Mesodermal cell (in vitro differentiated cells): ENCODE measurements at regions not wholly inside any gene's neighbourhood (a gene's known extent, or its start where the extent isn't known, plus 50 kb on each side); places are given as distances from the start of the nearest gene placed in this dataset.

ENCODE experiments used
- H3K27ac ChIP-seq: 2 replicates; pipeline ENCODE4 v1.7.0; 2013; ENCODE audit warnings: mild to moderate bottlenecking, low read depth, low read length, moderate library complexity; ENCODE audit not compliant: severe bottlenecking
- H3K36me3 ChIP-seq: 2 replicates; pipeline ENCODE4 v1.7.1; 2013; ENCODE audit warnings: mild to moderate bottlenecking, low read length, moderate library complexity; ENCODE audit not compliant: control insufficient read depth, insufficient read depth
- H3K4me1 ChIP-seq: one replicate; pipeline ENCODE4 v1.7.1; 2013; ENCODE audit warnings: mild to moderate bottlenecking, low read length; ENCODE audit not compliant: insufficient read depth, control insufficient read depth, poor library complexity, severe bottlenecking
- H3K4me3 ChIP-seq: 2 replicates; pipeline ENCODE4 v1.7.0; 2013; ENCODE audit warnings: low read length, control low read depth, mild to moderate bottlenecking; ENCODE audit not compliant: insufficient read depth, poor library complexity, severe bottlenecking; ENCODE audit errors: extremely low read depth
- H3K9me3 ChIP-seq: 2 replicates; pipeline ENCODE4 v1.7.1; 2013; ENCODE audit warnings: mild to moderate bottlenecking, low read length, moderate library complexity; ENCODE audit not compliant: control insufficient read depth
- WGBS, 2 experiments: methylation state at CpG; one replicate each; pipeline ENCODE4 v1.1.5; 2013; ENCODE audit warnings: missing lambda C conversion rate in 2 of 2; ENCODE audit not compliant: insufficient coverage in 2 of 2; 5-methylcytosine and 5-hydroxymethylcytosine counted together

- Histone ChIP-seq H3K4me1 (no peaks in the 10 kb centered on the region), H3K9me3 (no peaks in the 10 kb centered on the region), H3K4me3 (no peak overlapping the region), H3K27ac (no peak overlapping the region), H3K36me3 (no peaks in the 10 kb centered on the region)
Measured at GRCh38 chr12:17278946-17279345, 673.0 kb upstream of the LMO3 start.

GRCh38 chr12:17276196-17276595 is 670.2 kb upstream of the LMO3 start:
- H3K4me3 ChIP-seq = no peak overlapping the region
- no peaks in the 10 kb centered on the region for H3K9me3 ChIP-seq
- H3K36me3 ChIP-seq = no peaks in the 10 kb centered on the region
- H3K4me1 ChIP-seq = no peaks in the 10 kb centered on the region
- H3K27ac ChIP-seq = no peak overlapping the region
- 79 to 87% methylated on average over 3 to 4 of the region's 5 CpGs for WGBS, 2 experiments

GRCh38 chr12:17266856-17267255 is 660.9 kb upstream of the LMO3 start:
- Histone ChIP-seq H3K4me1 (no peaks in the 10 kb centered on the region), H3K9me3 (no peaks in the 10 kb centered on the region), H3K4me3 (no peak overlapping the region), H3K36me3 (no peaks in the 10 kb centered on the region), H3K27ac (no peak overlapping the region)
- WGBS, 2 experiments = 71 to 100% methylated on average over 1 to 3 of the region's 5 CpGs

- WGBS, 2 experiments = no CpG with 5 or more reads among the region's 2 CpGs
- no peak overlapping the region for H3K4me3 ChIP-seq
- H3K4me1 ChIP-seq = no peaks in the 10 kb centered on the region
- H3K9me3 ChIP-seq = no peaks in the 10 kb centered on the region
- H3K27ac ChIP-seq = no peak overlapping the region
- H3K36me3 ChIP-seq = no peaks in the 10 kb centered on the region
Measured at GRCh38 chr12:17264603-17265002, 658.6 kb upstream of the LMO3 start.

- no peaks in the 10 kb centered on the region for H3K9me3 ChIP-seq
- WGBS, 2 experiments = 85 to 88% methylated on average over 1 of the region's 4 CpGs
- H3K4me1 ChIP-seq = no peaks in the 10 kb centered on the region
- H3K27ac ChIP-seq = no peak overlapping the region
- no peak overlapping the region for H3K4me3 ChIP-seq
- H3K36me3 ChIP-seq = no peaks in the 10 kb centered on the region
Measured at GRCh38 chr12:17239874-17240273, 633.9 kb upstream of the LMO3 start.

- no peaks in the 10 kb centered on the region for H3K4me1 ChIP-seq
- no peaks in the 10 kb centered on the region for H3K36me3 ChIP-seq
- H3K4me3 ChIP-seq = no peak overlapping the region
- no peaks in the 10 kb centered on the region for H3K9me3 ChIP-seq
- 76 to 88% methylated on average over 3 to 5 of the region's 5 CpGs for WGBS, 2 experiments
- H3K27ac ChIP-seq = no peak overlapping the region
Measured at GRCh38 chr12:17235996-17236395, 630.0 kb upstream of the LMO3 start.

GRCh38 chr12:17215759-17216570 is 610.0 kb upstream of the LMO3 start:
- no peaks in the 10 kb centered on the region for H3K9me3 ChIP-seq
- H3K4me1 ChIP-seq = no peaks in the 10 kb centered on the region
- no peaks in the 10 kb centered on the region for H3K36me3 ChIP-seq
- H3K27ac ChIP-seq = no peak overlapping the region
- WGBS, 2 experiments = 88 to 92% methylated on average over 3 to 4 of the region's 4 CpGs
- H3K4me3 ChIP-seq = no peak overlapping the region

GRCh38 chr12:17214929-17215328 is 609.0 kb upstream of the LMO3 start:
- 0% methylated on average over 1 of the region's 2 CpGs; no CpG with 5 or more reads in 1 of the 2 experiments for WGBS, 2 experiments
- H3K27ac ChIP-seq = no peak overlapping the region
- H3K4me3 ChIP-seq = no peak overlapping the region
- H3K4me1 ChIP-seq = no peaks in the 10 kb centered on the region
- H3K9me3 ChIP-seq = no peaks in the 10 kb centered on the region
- H3K36me3 ChIP-seq = no peaks in the 10 kb centered on the region

- H3K27ac ChIP-seq = no peak overlapping the region
- H3K4me1 ChIP-seq = no peaks in the 10 kb centered on the region
- H3K9me3 ChIP-seq = no peaks in the 10 kb centered on the region
- H3K4me3 ChIP-seq = no peak overlapping the region
- H3K36me3 ChIP-seq = no peaks in the 10 kb centered on the region
Measured at GRCh38 chr12:17206553-17206952, 600.6 kb upstream of the LMO3 start.

GRCh38 chr12:17204289-17205054 is 598.5 kb upstream of the LMO3 start:
- Histone ChIP-seq H3K27ac (no peak overlapping the region), H3K4me3 (no peak overlapping the region), H3K36me3 (no peaks in the 10 kb centered on the region), H3K9me3 (no peaks in the 10 kb centered on the region), H3K4me1 (no peaks in the 10 kb centered on the region)
- WGBS, 2 experiments = 84 to 86% methylated on average over 3 of the region's 3 CpGs

GRCh38 chr12:17203497-17203896 is 597.5 kb upstream of the LMO3 start:
- WGBS, 2 experiments = 94 to 100% methylated on average over 4 of the region's 5 CpGs
- Histone ChIP-seq H3K4me1 (no peaks in the 10 kb centered on the region), H3K4me3 (no peak overlapping the region), H3K9me3 (no peaks in the 10 kb centered on the region), H3K36me3 (no peaks in the 10 kb centered on the region), H3K27ac (no peak overlapping the region)
